ENCODE measurements at regions not wholly inside any gene's neighbourhood (a gene's known extent, or its start where the extent isn't known, plus 50 kb on each side); places are given as distances from the start of the nearest gene placed in this dataset.

GRCh38 chr9:19994296-19994695 lies 205.5 kb upstream of the SLC24A2 start:
- no peak for DNase-seq (ENCODE audit: extremely low spot score in 2 of 2)
- Histone ChIP-seq H3K27me3 (no peaks in the 10 kb centered on the region), H3K27ac (no peak overlapping the region), H3K4me3 (no peak overlapping the region), H3K4me1 (no peaks in the 10 kb centered on the region), H3K36me3 (no peaks in the 10 kb centered on the region), H3K9me3 (no peaks in the 10 kb centered on the region)
- intact Hi-C loops (cut with DNase I) = no loop called here
- TF ChIP-seq POLR2A (IDR thresholded peaks at IDR 0.05) (no peak), CTCF (IDR thresholded peaks at IDR 0.05) (no peak), POLR2AphosphoS5 (IDR thresholded peaks at IDR 0.05; ENCODE audit: insufficient read depth in 1 of 2, low read depth in 1 of 2) (no peak)

GRCh38 chr9:19992556-19992955 lies 203.7 kb upstream of the SLC24A2 start:
- no peaks in the 10 kb centered on the region for H3K27me3 ChIP-seq
- intact Hi-C loops (cut with DNase I) = no loop called here
- no peak overlapping the region for H3K27ac ChIP-seq
- H3K4me1 ChIP-seq = no peaks in the 10 kb centered on the region
- no peaks in the 10 kb centered on the region for H3K9me3 ChIP-seq
- no peak for TF ChIP-seq CTCF (IDR thresholded peaks at IDR 0.05)
- TF ChIP-seq POLR2A (IDR thresholded peaks at IDR 0.05) = no peak
- no peak for TF ChIP-seq POLR2AphosphoS5 (IDR thresholded peaks at IDR 0.05; ENCODE audit: insufficient read depth in 1 of 2, low read depth in 1 of 2)
- H3K36me3 ChIP-seq = no peaks in the 10 kb centered on the region
- no peak overlapping the region for H3K4me3 ChIP-seq
- DNase-seq (ENCODE audit: extremely low spot score in 2 of 2) = no peak

GRCh38 chr9:19989213-19989612 lies 200.4 kb upstream of the SLC24A2 start:
- TF ChIP-seq POLR2AphosphoS5 (IDR thresholded peaks at IDR 0.05; ENCODE audit: insufficient read depth in 1 of 2, low read depth in 1 of 2) (no peak), CTCF (IDR thresholded peaks at IDR 0.05) (no peak), POLR2A (IDR thresholded peaks at IDR 0.05) (no peak)
- no peaks in the 10 kb centered on the region for H3K9me3 ChIP-seq
- H3K27ac ChIP-seq = no peak overlapping the region
- no peaks in the 10 kb centered on the region for H3K27me3 ChIP-seq
- intact Hi-C loops (cut with DNase I) = no loop called here
- no peak for DNase-seq (ENCODE audit: extremely low spot score in 2 of 2)
- H3K4me1 ChIP-seq = no peaks in the 10 kb centered on the region
- no peaks in the 10 kb centered on the region for H3K36me3 ChIP-seq
- H3K4me3 ChIP-seq = no peak overlapping the region

- intact Hi-C loops (cut with DNase I) = no loop called here
- Histone ChIP-seq H3K4me3 (no peak overlapping the region), H3K36me3 (no peaks in the 10 kb centered on the region), H3K9me3 (no peaks in the 10 kb centered on the region), H3K27me3 (no peaks in the 10 kb centered on the region), H3K4me1 (no peaks in the 10 kb centered on the region), H3K27ac (no peak overlapping the region)
- no peak for DNase-seq (ENCODE audit: extremely low spot score in 2 of 2)
- TF ChIP-seq POLR2A (IDR thresholded peaks at IDR 0.05) = no peak
- TF ChIP-seq POLR2AphosphoS5 (IDR thresholded peaks at IDR 0.05; ENCODE audit: insufficient read depth in 1 of 2, low read depth in 1 of 2) = no peak
- no peak for TF ChIP-seq CTCF (IDR thresholded peaks at IDR 0.05)
Measured at GRCh38 chr9:19988281-19988680, 199.4 kb upstream of the SLC24A2 start.

GRCh38 chr9:19985081-19985480 lies 196.2 kb upstream of the SLC24A2 start:
- Histone ChIP-seq H3K27ac (no peak overlapping the region), H3K9me3 (no peaks in the 10 kb centered on the region), H3K4me1 (no peaks in the 10 kb centered on the region), H3K36me3 (no peaks in the 10 kb centered on the region), H3K4me3 (no peak overlapping the region), H3K27me3 (no peaks in the 10 kb centered on the region)
- TF ChIP-seq POLR2A (IDR thresholded peaks at IDR 0.05) (no peak), CTCF (IDR thresholded peaks at IDR 0.05) (no peak), POLR2AphosphoS5 (IDR thresholded peaks at IDR 0.05; ENCODE audit: insufficient read depth in 1 of 2, low read depth in 1 of 2) (no peak)
- no peak for DNase-seq (ENCODE audit: extremely low spot score in 2 of 2)
- intact Hi-C loops (cut with DNase I) = no loop called here
